Heart right ventricle (tissue), 16 donors: ENCODE measurements at regions not wholly inside any gene's neighbourhood (a gene's known extent, or its start where the extent isn't known, plus 50 kb on each side); places are given as distances from the start of the nearest gene placed in this dataset.

ENCODE experiments used
- ATAC-seq, 8 donors: fragments of 200-7000 bp; cut with Tn5 transposase; one replicate each; pipeline ENCODE4 v1.9.1; 2020; ENCODE audit warnings: mild to moderate bottlenecking in 8 of 8, moderate library complexity in 8 of 8, moderate number of reproducible peaks in 1 of 8
- DNase-seq, 2 donors: peaks; one replicate each; pipeline ENCODE4 v3.0.0-alpha.2; 2020
- H3K27ac ChIP-seq, 10 donors: fragments of 200-600 bp; sonication (generic) in 2 of 10; one replicate each; pipeline versions ENCODE4 v1.5.0 to v1.8.0; 2020 to 2022; ENCODE audit warnings: mild to moderate bottlenecking in 3 of 10
- H3K27me3 ChIP-seq, 7 donors: fragments of 200-600 bp; one replicate each; pipeline ENCODE4 v1.8.0; 2021 to 2022; ENCODE audit warnings: mild to moderate bottlenecking in 2 of 7
- H3K36me3 ChIP-seq, 9 donors: fragments of 200-600 bp; sonication (generic) in 1 of 9; one replicate each; pipeline versions ENCODE4 v1.5.0 to v1.8.0; 2020 to 2022; ENCODE audit warnings: mild to moderate bottlenecking in 2 of 9
- H3K4me1 ChIP-seq, 9 donors: fragments of 200-600 bp; sonication (generic) in 1 of 9; one replicate each; pipeline versions ENCODE4 v1.5.0 to v1.8.0; 2020 to 2022; ENCODE audit warnings: mild to moderate bottlenecking in 4 of 9
- H3K4me3 ChIP-seq, 10 donors: fragments of 200-600 bp; sonication (generic) in 2 of 10; one replicate each; pipeline versions ENCODE4 v1.5.0 to v1.8.0; 2020 to 2022; ENCODE audit warnings: mild to moderate bottlenecking in 7 of 10, moderate library complexity in 2 of 10
- H3K9me3 ChIP-seq, 11 donors: fragments of 200-600 bp in 10 of 11; sonication (generic) in 2 of 11; one replicate each; pipeline versions ENCODE4 v1.5.0 to v1.8.0; 2013 to 2022; ENCODE audit warnings: mild to moderate bottlenecking in 2 of 11, control low read depth in 1 of 11, moderate library complexity in 1 of 11
- WGBS, 2 donors: extraction: QIAGEN DNeasy Blood & Tissue Kit; methylation state at CpG; one replicate each; pipeline ENCODE4 v1.1.7; 2013; ENCODE audit warnings: inconsistent platforms in 1 of 2; 5-methylcytosine and 5-hydroxymethylcytosine counted together
- intact Hi-C, 10 donors: fragments of 100-400 bp; cut with DNase I; formaldehyde crosslinking; loops; one replicate each; pipeline versions ENCODE4 v1.11.1 to v1.14.2; 2022
- TF ChIP-seq, protein P1 (sequence below), 9 donors: fragments of 200-600 bp; sonication (generic) in 2 of 9; IDR thresholded peaks; one replicate each; pipeline versions ENCODE4 v1.5.0 to v1.8.0; 2021 to 2022; ENCODE audit warnings: antibody characterized with exemption in 9 of 9, mild to moderate bottlenecking in 5 of 9, moderate library complexity in 1 of 9
- donor health status: Arrhythmogenic right ventricular cardiomyopathy.
- donor health status: ischemic (EF 13 %, LVEDD 7.1; RV severe dilation, severe dysfunction).
- donor health status: healthy with polysubstance abuse.
- donor health status: DM: no; HTN: yes; CAD: no.
- donor health status: DM: no; HTN: no; CAD: no.
- donor health status: ischemic (EF 25% LVEDD 6.9; RV normal size, moderate dysfunction).
- donor health status: ischemic (EF 25% LVEDD 5.7; RV mildly dilated, moderate dysfunction).
- donor health status: healthy.
- donor health status: DM: yes; HTN: yes; CAD: no.
- donor health status: Ischemic cardiomyopathy.
- donor health status: ischemic (EF 35%, LVEDD 5.7; RV mildly dilated, moderate dysfunction).
- donor health status: nonischemic (EF 11% LVEDD 7.7; RV severe dilation, severe dysfunction).
- donor health status: DM: yes; HTN: yes; CAD: no.
- donor health status: PGD.
- donor health status: ischemic (EF 29% LVEDD 5.4; RV normal size, mild dysfunction).
- donor health status: nonischemic (EF 23%, LVEDD 6.1; RV moderate dilation, normal function).

GRCh38 chr14:105783707-105784106, 257.3 kb downstream of the TMEM121 start:
- WGBS, 2 donors: 47 to 49% methylated on average over 3 of the region's 3 CpGs
- no peaks in the 10 kb centered on the region for H3K4me1 ChIP-seq
- H3K27ac ChIP-seq: no peak overlapping the region
- DNase-seq (no peak), ATAC-seq (no peak)
- peaks cover 0 to 49% (median 26%) of the 10 kb centered on the region in 11 donors for H3K9me3 ChIP-seq
- TF ChIP-seq, protein P1, sequence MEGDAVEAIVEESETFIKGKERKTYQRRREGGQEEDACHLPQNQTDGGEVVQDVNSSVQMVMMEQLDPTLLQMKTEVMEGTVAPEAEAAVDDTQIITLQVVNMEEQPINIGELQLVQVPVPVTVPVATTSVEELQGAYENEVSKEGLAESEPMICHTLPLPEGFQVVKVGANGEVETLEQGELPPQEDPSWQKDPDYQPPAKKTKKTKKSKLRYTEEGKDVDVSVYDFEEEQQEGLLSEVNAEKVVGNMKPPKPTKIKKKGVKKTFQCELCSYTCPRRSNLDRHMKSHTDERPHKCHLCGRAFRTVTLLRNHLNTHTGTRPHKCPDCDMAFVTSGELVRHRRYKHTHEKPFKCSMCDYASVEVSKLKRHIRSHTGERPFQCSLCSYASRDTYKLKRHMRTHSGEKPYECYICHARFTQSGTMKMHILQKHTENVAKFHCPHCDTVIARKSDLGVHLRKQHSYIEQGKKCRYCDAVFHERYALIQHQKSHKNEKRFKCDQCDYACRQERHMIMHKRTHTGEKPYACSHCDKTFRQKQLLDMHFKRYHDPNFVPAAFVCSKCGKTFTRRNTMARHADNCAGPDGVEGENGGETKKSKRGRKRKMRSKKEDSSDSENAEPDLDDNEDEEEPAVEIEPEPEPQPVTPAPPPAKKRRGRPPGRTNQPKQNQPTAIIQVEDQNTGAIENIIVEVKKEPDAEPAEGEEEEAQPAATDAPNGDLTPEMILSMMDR (IDR thresholded peaks at IDR 0.05): no peak
- H3K27me3 ChIP-seq: peaks cover 0 to 12% (median 0%) of the 10 kb centered on the region in 7 donors
- intact Hi-C loops: no loop called here
- H3K36me3 ChIP-seq: no peaks in the 10 kb centered on the region
- H3K4me3 ChIP-seq: no peak overlapping the region

DNA sequence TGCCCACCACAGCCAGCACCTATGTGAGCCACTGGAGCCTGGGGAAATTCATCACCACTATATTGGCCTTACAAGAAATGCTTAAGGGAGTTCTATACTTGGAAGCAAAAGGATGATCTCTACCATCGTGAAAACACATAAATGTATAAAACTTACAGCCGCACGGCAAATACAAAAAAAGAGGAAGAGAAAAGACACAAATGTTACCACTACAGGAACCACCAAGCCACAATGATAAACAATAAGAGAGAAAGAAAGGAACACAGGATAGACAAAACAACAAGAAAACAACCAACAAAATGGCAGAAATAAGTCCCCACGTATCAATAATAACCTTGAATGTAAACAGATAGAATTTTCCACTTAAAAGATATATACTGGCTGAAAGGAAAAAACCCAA, 267.5 kb downstream of the TMEM121 start:
- DNase-seq (no peak), ATAC-seq (no peak)
- Histone ChIP-seq H3K36me3 (no peaks in the 10 kb centered on the region), H3K27me3 (peaks cover 0 to 14% (median 0%) of the 10 kb centered on the region in 7 donors), H3K4me3 (no peak overlapping the region), H3K4me1 (no peaks in the 10 kb centered on the region), H3K9me3 (peaks cover 0 to 17% (median 6%) of the 10 kb centered on the region in 11 donors), H3K27ac (no peak overlapping the region)
- WGBS, 2 donors: 84 to 86% methylated on average over 4 of the region's 4 CpGs
- intact Hi-C loops: no loop called here
- TF ChIP-seq, protein P1 (IDR thresholded peaks at IDR 0.05): no peak

DNA sequence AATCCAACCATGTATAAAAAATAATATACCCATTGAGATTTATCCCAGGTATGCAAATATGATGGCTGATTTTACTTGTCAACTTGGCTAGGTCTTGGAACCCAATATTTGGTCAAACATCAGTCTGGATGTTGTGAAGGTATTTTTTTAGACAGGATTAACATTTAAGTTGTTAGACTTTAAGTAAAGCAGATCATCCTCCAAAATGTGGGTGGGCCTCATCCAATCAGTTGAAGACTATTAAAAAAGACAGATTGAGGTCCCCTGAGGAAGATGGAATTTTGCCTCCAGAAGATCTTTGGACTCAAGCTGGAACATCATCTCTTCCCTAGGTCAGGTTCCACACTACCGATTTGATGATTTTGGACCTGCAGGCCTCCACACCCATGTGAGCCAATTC, 271.2 kb downstream of the TMEM121 start:
- no peak overlapping the region for H3K27ac ChIP-seq
- 87 to 90% methylated on average over 1 of the region's 1 CpG for WGBS, 2 donors
- no peaks in the 10 kb centered on the region for H3K36me3 ChIP-seq
- peaks cover 0 to 5% (median 0%) of the 10 kb centered on the region in 7 donors for H3K27me3 ChIP-seq
- no peak for ATAC-seq
- no peak overlapping the region for H3K4me3 ChIP-seq
- H3K4me1 ChIP-seq: no peaks in the 10 kb centered on the region
- peaks cover 0 to 30% (median 6%) of the 10 kb centered on the region in 11 donors for H3K9me3 ChIP-seq
- no peak for DNase-seq
- intact Hi-C loops: no loop called here
- TF ChIP-seq, protein P1 (IDR thresholded peaks at IDR 0.05): no peak

GRCh38 chr14:105805701-105806100, 279.3 kb downstream of the TMEM121 start:
- ATAC-seq: no peak
- DNase-seq: no peak
- Histone ChIP-seq H3K9me3 (peaks cover 0 to 49% (median 12%) of the 10 kb centered on the region in 11 donors), H3K27me3 (peaks cover 0 to 9% (median 0%) of the 10 kb centered on the region in 7 donors), H3K36me3 (no peaks in the 10 kb centered on the region), H3K4me3 (no peak overlapping the region), H3K4me1 (no peaks in the 10 kb centered on the region), H3K27ac (no peak overlapping the region)
- intact Hi-C loops: no loop called here
- TF ChIP-seq, protein P1 (IDR thresholded peaks at IDR 0.05): no peak
